ENCODE measurements at regions not wholly inside any gene's neighbourhood (a gene's known extent, or its start where the extent isn't known, plus 50 kb on each side); places are given as distances from the start of the nearest gene placed in this dataset.
"Not testable (repeated sequence)": the region's sequence is repeated elsewhere in the genome, so short reads cannot be mapped to it uniquely, and the experiment has no call there.

DNA sequence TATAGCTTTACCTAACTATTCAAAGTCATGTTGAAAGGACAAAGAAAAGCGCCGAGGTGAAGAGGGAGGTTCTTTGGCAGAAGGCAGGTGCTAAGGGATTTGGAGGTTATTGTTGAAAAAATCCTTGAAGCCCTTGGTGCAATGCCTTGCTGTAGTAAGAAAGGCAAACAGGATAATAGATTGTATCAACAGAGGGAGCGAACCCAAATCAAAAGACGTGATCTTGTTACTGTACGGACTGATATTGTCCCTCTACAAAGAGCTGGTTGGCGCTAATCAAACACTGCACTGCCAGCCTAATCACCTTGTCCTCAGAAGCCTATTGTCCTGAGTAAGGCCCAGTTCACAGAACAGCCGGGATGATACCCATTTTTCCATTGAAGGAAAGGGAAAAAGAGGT, 182.9 kb downstream of the ZIC3 start:
- H3K4me3 ChIP-seq (ENCODE audit: low read length): no peak overlapping the region
- no peaks in the 10 kb centered on the region for H3K9me3 ChIP-seq (ENCODE audit: insufficient read depth, low read length)
- no peak overlapping the region for H3K27ac ChIP-seq (ENCODE audit: low read length)
- no peaks in the 10 kb centered on the region for H4K20me1 ChIP-seq (ENCODE audit: insufficient read depth, low read length)
- no peaks in the 10 kb centered on the region for H3K79me2 ChIP-seq (ENCODE audit: low read length)
- H3K9ac ChIP-seq (ENCODE audit: low read length): no peak overlapping the region
- H3K36me3 ChIP-seq (replicated peaks; ENCODE audit: low read depth, low read length): no peaks in the 10 kb centered on the region
- TF ChIP-seq EZH2phosphoT487 (IDR thresholded peaks at IDR 0.05; ENCODE audit: low read depth): no peak
- TF ChIP-seq, protein P1, sequence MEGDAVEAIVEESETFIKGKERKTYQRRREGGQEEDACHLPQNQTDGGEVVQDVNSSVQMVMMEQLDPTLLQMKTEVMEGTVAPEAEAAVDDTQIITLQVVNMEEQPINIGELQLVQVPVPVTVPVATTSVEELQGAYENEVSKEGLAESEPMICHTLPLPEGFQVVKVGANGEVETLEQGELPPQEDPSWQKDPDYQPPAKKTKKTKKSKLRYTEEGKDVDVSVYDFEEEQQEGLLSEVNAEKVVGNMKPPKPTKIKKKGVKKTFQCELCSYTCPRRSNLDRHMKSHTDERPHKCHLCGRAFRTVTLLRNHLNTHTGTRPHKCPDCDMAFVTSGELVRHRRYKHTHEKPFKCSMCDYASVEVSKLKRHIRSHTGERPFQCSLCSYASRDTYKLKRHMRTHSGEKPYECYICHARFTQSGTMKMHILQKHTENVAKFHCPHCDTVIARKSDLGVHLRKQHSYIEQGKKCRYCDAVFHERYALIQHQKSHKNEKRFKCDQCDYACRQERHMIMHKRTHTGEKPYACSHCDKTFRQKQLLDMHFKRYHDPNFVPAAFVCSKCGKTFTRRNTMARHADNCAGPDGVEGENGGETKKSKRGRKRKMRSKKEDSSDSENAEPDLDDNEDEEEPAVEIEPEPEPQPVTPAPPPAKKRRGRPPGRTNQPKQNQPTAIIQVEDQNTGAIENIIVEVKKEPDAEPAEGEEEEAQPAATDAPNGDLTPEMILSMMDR (IDR thresholded peaks at IDR 0.05; ENCODE audit: low read depth, low read length): no peak
- no peaks in the 10 kb centered on the region for H3K27me3 ChIP-seq (ENCODE audit: low read depth, low read length)
- no peak overlapping the region for H3K4me2 ChIP-seq (ENCODE audit: low read length)
- H2AFZ ChIP-seq (ENCODE audit: low read depth, low read length): no peak overlapping the region
- no peaks in the 10 kb centered on the region for H3K4me1 ChIP-seq (ENCODE audit: low read length)

DNA sequence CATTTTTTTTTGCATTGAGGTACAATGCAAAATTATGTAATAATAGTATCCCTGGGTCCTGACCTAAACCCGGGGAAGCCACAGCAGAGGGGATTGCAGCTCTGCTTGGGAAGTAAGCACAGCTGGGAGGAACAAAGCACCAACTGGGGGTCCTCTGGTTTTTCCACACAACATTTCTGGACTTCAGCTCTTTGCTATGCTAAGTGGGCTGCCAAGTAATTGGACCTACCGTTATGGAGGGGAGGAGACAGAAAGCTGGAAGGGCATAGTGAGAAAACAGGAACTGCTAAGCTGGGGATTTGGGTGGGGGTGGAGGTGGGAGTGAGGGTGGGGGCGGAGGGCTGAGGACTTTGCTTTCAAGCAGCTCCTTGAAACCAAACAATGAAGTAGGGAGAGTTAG, 183.3 kb downstream of the ZIC3 start:
- no peaks in the 10 kb centered on the region for H4K20me1 ChIP-seq (ENCODE audit: insufficient read depth, low read length)
- TF ChIP-seq EZH2phosphoT487 (IDR thresholded peaks at IDR 0.05; ENCODE audit: low read depth): no peak
- TF ChIP-seq, protein P1 (IDR thresholded peaks at IDR 0.05; ENCODE audit: low read depth, low read length): no peak
- no peak overlapping the region for H3K4me2 ChIP-seq (ENCODE audit: low read length)
- no peak overlapping the region for H2AFZ ChIP-seq (ENCODE audit: low read depth, low read length)
- no peaks in the 10 kb centered on the region for H3K27me3 ChIP-seq (ENCODE audit: low read depth, low read length)
- no peak overlapping the region for H3K9ac ChIP-seq (ENCODE audit: low read length)
- H3K27ac ChIP-seq (ENCODE audit: low read length): no peak overlapping the region
- H3K79me2 ChIP-seq (ENCODE audit: low read length): no peaks in the 10 kb centered on the region
- no peak overlapping the region for H3K4me3 ChIP-seq (ENCODE audit: low read length)
- H3K36me3 ChIP-seq (replicated peaks; ENCODE audit: low read depth, low read length): no peaks in the 10 kb centered on the region
- no peaks in the 10 kb centered on the region for H3K4me1 ChIP-seq (ENCODE audit: low read length)
- H3K9me3 ChIP-seq (ENCODE audit: insufficient read depth, low read length): no peaks in the 10 kb centered on the region

DNA sequence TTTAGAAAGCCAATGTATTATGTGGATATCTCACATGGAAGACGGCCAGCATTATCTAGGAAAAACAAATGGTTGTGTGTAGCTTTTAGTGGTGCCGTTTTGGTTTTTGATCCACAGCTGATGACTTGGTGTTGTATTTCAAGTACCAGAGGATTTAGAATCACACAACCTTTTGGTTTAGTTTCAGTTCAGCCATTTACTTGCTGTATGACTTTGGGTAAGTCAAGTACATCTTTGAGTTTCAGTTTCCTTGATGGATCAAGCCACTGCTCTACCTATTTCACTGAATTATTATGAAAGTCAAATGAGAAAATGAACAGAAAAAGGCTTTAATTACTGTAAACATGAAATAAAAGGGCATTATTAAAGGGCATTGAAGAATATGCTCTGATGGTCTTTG, 205.6 kb downstream of the ZIC3 start:
- Histone ChIP-seq H2AFZ (ENCODE audit: low read depth, low read length) (no peak overlapping the region), H3K27ac (ENCODE audit: low read length) (no peak overlapping the region), H3K79me2 (ENCODE audit: low read length) (no peaks in the 10 kb centered on the region), H3K9ac (ENCODE audit: low read length) (no peak overlapping the region), H3K4me3 (ENCODE audit: low read length) (no peak overlapping the region), H3K27me3 (ENCODE audit: low read depth, low read length) (no peaks in the 10 kb centered on the region), H3K9me3 (ENCODE audit: insufficient read depth, low read length) (no peaks in the 10 kb centered on the region), H4K20me1 (ENCODE audit: insufficient read depth, low read length) (no peaks in the 10 kb centered on the region), H3K36me3 (replicated peaks; ENCODE audit: low read depth, low read length) (no peaks in the 10 kb centered on the region), H3K4me2 (ENCODE audit: low read length) (no peak overlapping the region), H3K4me1 (ENCODE audit: low read length) (peaks cover 7% of the 10 kb centered on the region; the same call in 1 of the 2 replicates)
- TF ChIP-seq EZH2phosphoT487 (IDR thresholded peaks at IDR 0.05; ENCODE audit: low read depth): no peak

DNA sequence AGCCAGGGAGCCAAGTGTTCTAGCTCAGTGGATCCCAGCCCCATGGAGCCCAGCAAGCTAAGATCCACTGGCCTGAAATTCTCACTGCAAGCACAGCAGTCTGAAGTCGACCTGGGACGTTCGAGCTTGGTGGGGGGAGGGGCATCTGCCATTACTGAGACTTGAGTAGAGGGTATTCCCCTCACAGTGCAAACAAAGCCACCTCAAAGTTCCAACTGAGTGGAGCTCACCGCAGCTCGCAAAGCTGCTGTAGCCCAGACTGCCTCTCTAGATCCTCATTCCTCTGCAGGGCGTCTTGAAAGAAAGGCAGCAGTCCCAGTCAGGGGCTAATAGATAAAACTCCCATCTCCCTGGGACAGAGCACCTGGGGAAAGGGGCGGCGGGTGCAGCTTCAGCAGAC, 226.3 kb downstream of the ZIC3 start:
- Histone ChIP-seq H3K9ac (ENCODE audit: low read length) (no peak overlapping the region), H2AFZ (ENCODE audit: low read depth, low read length) (no peak overlapping the region), H3K4me1 (ENCODE audit: low read length) (no peaks in the 10 kb centered on the region), H3K9me3 (ENCODE audit: insufficient read depth, low read length) (no peaks in the 10 kb centered on the region), H3K79me2 (ENCODE audit: low read length) (no peaks in the 10 kb centered on the region), H3K4me2 (ENCODE audit: low read length) (no peak overlapping the region), H4K20me1 (ENCODE audit: insufficient read depth, low read length) (no peaks in the 10 kb centered on the region), H3K4me3 (ENCODE audit: low read length) (no peak overlapping the region), H3K27me3 (ENCODE audit: low read depth, low read length) (no peaks in the 10 kb centered on the region), H3K36me3 (replicated peaks; ENCODE audit: low read depth, low read length) (no peaks in the 10 kb centered on the region), H3K27ac (ENCODE audit: low read length) (no peak overlapping the region)
- no peak for TF ChIP-seq EZH2phosphoT487 (IDR thresholded peaks at IDR 0.05; ENCODE audit: low read depth)
- TF ChIP-seq, protein P1 (IDR thresholded peaks at IDR 0.05; ENCODE audit: low read depth, low read length): no peak

DNA sequence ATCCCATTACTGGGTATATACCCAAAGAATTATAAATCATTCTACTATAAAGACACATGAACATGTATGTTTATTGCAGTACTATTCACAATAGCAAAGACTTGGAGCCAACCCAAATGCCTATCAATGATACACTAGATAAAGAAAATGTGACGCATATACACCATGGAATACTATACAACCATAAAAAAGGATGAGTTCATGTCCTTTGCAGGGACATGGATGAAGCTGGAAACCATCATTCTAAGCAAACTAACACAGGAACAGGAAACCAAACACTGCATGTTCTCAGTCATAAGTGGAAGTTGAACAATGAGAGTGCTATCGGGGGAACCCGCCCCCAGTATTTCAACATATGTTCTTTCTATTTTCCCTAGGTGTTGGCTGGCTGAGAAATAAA, 232.0 kb downstream of the ZIC3 start:
- H3K27me3 ChIP-seq (ENCODE audit: low read depth, low read length); H3K4me2 ChIP-seq (ENCODE audit: low read length); H4K20me1 ChIP-seq (ENCODE audit: insufficient read depth, low read length); H3K27ac ChIP-seq (ENCODE audit: low read length); H3K4me1 ChIP-seq (ENCODE audit: low read length); H2AFZ ChIP-seq (ENCODE audit: low read depth, low read length); H3K79me2 ChIP-seq (ENCODE audit: low read length); H3K36me3 ChIP-seq (replicated peaks; ENCODE audit: low read depth, low read length); H3K9ac ChIP-seq (ENCODE audit: low read length); H3K9me3 ChIP-seq (ENCODE audit: insufficient read depth, low read length); H3K4me3 ChIP-seq (ENCODE audit: low read length): not testable (repeated sequence)
